ENCODE measurements at regions not wholly inside any gene's neighbourhood (a gene's known extent, or its start where the extent isn't known, plus 50 kb on each side); places are given as distances from the start of the nearest gene placed in this dataset.

GRCh38 chr15:29400701-29401100, 131.1 kb upstream of the NSMCE3 start:
- no peak overlapping the region for H3K27ac ChIP-seq (ENCODE audit: low read depth in 1 of 2, low read length in 2 of 2)
- intact Hi-C loops (cut with DNase I): no loop called here
- WGBS, 2 donors: 50 to 57% methylated on average over 8 of the region's 8 CpGs
- DNase-seq (no peak), ATAC-seq (ENCODE audit: low FRiP score) (no peak)
- H3K36me3 ChIP-seq (ENCODE audit: control insufficient read depth in 1 of 2, insufficient read depth in 2 of 2, low read length in 1 of 2): no peaks in the 10 kb centered on the region
- no peaks in the 10 kb centered on the region for H3K4me1 ChIP-seq (ENCODE audit: control insufficient read depth in 1 of 2, insufficient read depth in 2 of 2, low read length in 2 of 2)
- H3K4me3 ChIP-seq (ENCODE audit: low read length in 2 of 2): no peak overlapping the region
- no peaks in the 10 kb centered on the region for H3K9me3 ChIP-seq (ENCODE audit: control insufficient read depth, low read length)
- H3K27me3 ChIP-seq (ENCODE audit: control insufficient read depth in 1 of 2, insufficient read depth in 2 of 2, low read length in 1 of 2): no peaks in the 10 kb centered on the region

- DNase-seq: no peak
Measured at GRCh38 chr15:29398907-29399306, 129.3 kb upstream of the NSMCE3 start.

GRCh38 chr15:29396176-29396811, 126.7 kb upstream of the NSMCE3 start:
- no peaks in the 10 kb centered on the region for H3K36me3 ChIP-seq (ENCODE audit: control insufficient read depth in 1 of 2, insufficient read depth in 2 of 2, low read length in 1 of 2)
- WGBS, 2 donors: 87 to 89% methylated on average over 4 of the region's 4 CpGs
- DNase-seq (no peak), ATAC-seq (ENCODE audit: low FRiP score) (no peak)
- H3K9me3 ChIP-seq (ENCODE audit: control insufficient read depth, low read length): peaks cover 3% of the 10 kb centered on the region
- intact Hi-C loops (cut with DNase I): no loop called here
- H3K4me3 ChIP-seq (ENCODE audit: low read length in 2 of 2): no peak overlapping the region
- H3K4me1 ChIP-seq (ENCODE audit: control insufficient read depth in 1 of 2, insufficient read depth in 2 of 2, low read length in 2 of 2): no peaks in the 10 kb centered on the region
- H3K27me3 ChIP-seq (ENCODE audit: control insufficient read depth in 1 of 2, insufficient read depth in 2 of 2, low read length in 1 of 2): no peaks in the 10 kb centered on the region
- no peak overlapping the region for H3K27ac ChIP-seq (ENCODE audit: low read depth in 1 of 2, low read length in 2 of 2)

More at GRCh38 chr15:29398907-29399306, 129.3 kb upstream of the NSMCE3 start:
- H3K36me3 ChIP-seq (ENCODE audit: control insufficient read depth in 1 of 2, insufficient read depth in 2 of 2, low read length in 1 of 2): no peaks in the 10 kb centered on the region
- no peak overlapping the region for H3K4me3 ChIP-seq (ENCODE audit: low read length in 2 of 2)
- no peaks in the 10 kb centered on the region for H3K4me1 ChIP-seq (ENCODE audit: control insufficient read depth in 1 of 2, insufficient read depth in 2 of 2, low read length in 2 of 2)
- WGBS, 2 donors: 86 to 91% methylated on average over 1 of the region's 1 CpG
- no peaks in the 10 kb centered on the region for H3K27me3 ChIP-seq (ENCODE audit: control insufficient read depth in 1 of 2, insufficient read depth in 2 of 2, low read length in 1 of 2)
- ATAC-seq (ENCODE audit: low FRiP score): no peak
- no peaks in the 10 kb centered on the region for H3K9me3 ChIP-seq (ENCODE audit: control insufficient read depth, low read length)
- intact Hi-C loops (cut with DNase I): no loop called here
- H3K27ac ChIP-seq (ENCODE audit: low read depth in 1 of 2, low read length in 2 of 2): no peak overlapping the region

GRCh38 chr15:29393443-29393842, 123.8 kb upstream of the NSMCE3 start:
- H3K36me3 ChIP-seq (ENCODE audit: control insufficient read depth in 1 of 2, insufficient read depth in 2 of 2, low read length in 1 of 2): no peaks in the 10 kb centered on the region
- H3K27ac ChIP-seq (ENCODE audit: low read depth in 1 of 2, low read length in 2 of 2): no peak overlapping the region
- no peak overlapping the region for H3K4me3 ChIP-seq (ENCODE audit: low read length in 2 of 2)
- no peaks in the 10 kb centered on the region for H3K4me1 ChIP-seq (ENCODE audit: control insufficient read depth in 1 of 2, insufficient read depth in 2 of 2, low read length in 2 of 2)
- WGBS, 2 donors: 95% methylated on average over 2 of the region's 2 CpGs
- intact Hi-C loops (cut with DNase I): no loop called here
- no peaks in the 10 kb centered on the region for H3K27me3 ChIP-seq (ENCODE audit: control insufficient read depth in 1 of 2, insufficient read depth in 2 of 2, low read length in 1 of 2)
- no peak for DNase-seq
- ATAC-seq (ENCODE audit: low FRiP score): no peak
- peaks cover 3% of the 10 kb centered on the region for H3K9me3 ChIP-seq (ENCODE audit: control insufficient read depth, low read length)

- Histone ChIP-seq H3K9me3 (ENCODE audit: control insufficient read depth, low read length) (peaks cover 3% of the 10 kb centered on the region), H3K4me1 (ENCODE audit: control insufficient read depth in 1 of 2, insufficient read depth in 2 of 2, low read length in 2 of 2) (no peaks in the 10 kb centered on the region), H3K27ac (ENCODE audit: low read depth in 1 of 2, low read length in 2 of 2) (no peak overlapping the region), H3K27me3 (ENCODE audit: control insufficient read depth in 1 of 2, insufficient read depth in 2 of 2, low read length in 1 of 2) (no peaks in the 10 kb centered on the region), H3K4me3 (ENCODE audit: low read length in 2 of 2) (no peak overlapping the region), H3K36me3 (ENCODE audit: control insufficient read depth in 1 of 2, insufficient read depth in 2 of 2, low read length in 1 of 2) (no peaks in the 10 kb centered on the region)
- WGBS, 2 donors: 85 to 90% methylated on average over 7 of the region's 7 CpGs
- intact Hi-C loops (cut with DNase I): no loop called here
- DNase-seq (no peak), ATAC-seq (ENCODE audit: low FRiP score) (no peak)
Measured at GRCh38 chr15:29392358-29392757, 122.7 kb upstream of the NSMCE3 start.

- peaks cover 3% of the 10 kb centered on the region for H3K9me3 ChIP-seq (ENCODE audit: control insufficient read depth, low read length)
- WGBS, 2 donors: 67 to 76% methylated on average over 6 of the region's 6 CpGs
- H3K27ac ChIP-seq (ENCODE audit: low read depth in 1 of 2, low read length in 2 of 2): no peak overlapping the region
- H3K27me3 ChIP-seq (ENCODE audit: control insufficient read depth in 1 of 2, insufficient read depth in 2 of 2, low read length in 1 of 2): no peaks in the 10 kb centered on the region
- no peak overlapping the region for H3K4me3 ChIP-seq (ENCODE audit: low read length in 2 of 2)
- H3K36me3 ChIP-seq (ENCODE audit: control insufficient read depth in 1 of 2, insufficient read depth in 2 of 2, low read length in 1 of 2): no peaks in the 10 kb centered on the region
- no peak for ATAC-seq (ENCODE audit: low FRiP score)
- no peak for DNase-seq
- intact Hi-C loops (cut with DNase I): no loop called here
- no peaks in the 10 kb centered on the region for H3K4me1 ChIP-seq (ENCODE audit: control insufficient read depth in 1 of 2, insufficient read depth in 2 of 2, low read length in 2 of 2)
Measured at GRCh38 chr15:29390051-29390450, 120.4 kb upstream of the NSMCE3 start.

GRCh38 chr15:29386523-29386922, 116.9 kb upstream of the NSMCE3 start:
- intact Hi-C loops (cut with DNase I): no loop called here
- 94 to 95% methylated on average over 6 of the region's 6 CpGs for WGBS, 2 donors
- no peaks in the 10 kb centered on the region for H3K9me3 ChIP-seq (ENCODE audit: control insufficient read depth, low read length)

GRCh38 chr15:29383367-29383766, 113.7 kb upstream of the NSMCE3 start:
- Histone ChIP-seq H3K27me3 (ENCODE audit: control insufficient read depth in 1 of 2, insufficient read depth in 2 of 2, low read length in 1 of 2) (no peaks in the 10 kb centered on the region), H3K9me3 (ENCODE audit: control insufficient read depth, low read length) (no peaks in the 10 kb centered on the region), H3K27ac (ENCODE audit: low read depth in 1 of 2, low read length in 2 of 2) (no peak overlapping the region), H3K4me1 (ENCODE audit: control insufficient read depth in 1 of 2, insufficient read depth in 2 of 2, low read length in 2 of 2) (no peaks in the 10 kb centered on the region), H3K36me3 (ENCODE audit: control insufficient read depth in 1 of 2, insufficient read depth in 2 of 2, low read length in 1 of 2) (no peaks in the 10 kb centered on the region), H3K4me3 (ENCODE audit: low read length in 2 of 2) (no peak overlapping the region)
- DNase-seq: no peak
- intact Hi-C loops (cut with DNase I): no loop called here
- no peak for ATAC-seq (ENCODE audit: low FRiP score)
- 46 to 58% methylated on average over 4 of the region's 4 CpGs for WGBS, 2 donors

More at GRCh38 chr15:29386523-29386922, 116.9 kb upstream of the NSMCE3 start:
- Histone ChIP-seq H3K27ac (ENCODE audit: low read depth in 1 of 2, low read length in 2 of 2) (no peak overlapping the region), H3K4me1 (ENCODE audit: control insufficient read depth in 1 of 2, insufficient read depth in 2 of 2, low read length in 2 of 2) (no peaks in the 10 kb centered on the region), H3K27me3 (ENCODE audit: control insufficient read depth in 1 of 2, insufficient read depth in 2 of 2, low read length in 1 of 2) (no peaks in the 10 kb centered on the region), H3K4me3 (ENCODE audit: low read length in 2 of 2) (no peak overlapping the region), H3K36me3 (ENCODE audit: control insufficient read depth in 1 of 2, insufficient read depth in 2 of 2, low read length in 1 of 2) (no peaks in the 10 kb centered on the region)
- no peak for DNase-seq
- no peak for ATAC-seq (ENCODE audit: low FRiP score)

GRCh38 chr15:29382862-29383261, 113.2 kb upstream of the NSMCE3 start:
- H3K27me3 ChIP-seq (ENCODE audit: control insufficient read depth in 1 of 2, insufficient read depth in 2 of 2, low read length in 1 of 2): no peaks in the 10 kb centered on the region
- H3K4me1 ChIP-seq (ENCODE audit: control insufficient read depth in 1 of 2, insufficient read depth in 2 of 2, low read length in 2 of 2): no peaks in the 10 kb centered on the region
- DNase-seq (no peak), ATAC-seq (ENCODE audit: low FRiP score) (peak; percentile 17)
- no peak overlapping the region for H3K4me3 ChIP-seq (ENCODE audit: low read length in 2 of 2)
- intact Hi-C loops (cut with DNase I): no loop called here
- no peak overlapping the region for H3K27ac ChIP-seq (ENCODE audit: low read depth in 1 of 2, low read length in 2 of 2)
- 70% methylated on average over 8 of the region's 8 CpGs for WGBS, 2 donors
- H3K9me3 ChIP-seq (ENCODE audit: control insufficient read depth, low read length): no peaks in the 10 kb centered on the region
- H3K36me3 ChIP-seq (ENCODE audit: control insufficient read depth in 1 of 2, insufficient read depth in 2 of 2, low read length in 1 of 2): no peaks in the 10 kb centered on the region

All from aorta (tissue), 5 donors.